Memory B cell (primary cell): ENCODE measurements at regions not wholly inside any gene's neighbourhood (a gene's known extent, or its start where the extent isn't known, plus 50 kb on each side); places are given as distances from the start of the nearest gene placed in this dataset.
A peak's percentile ranks its signal among the peaks of the same experiment; 100 is the strongest.

ENCODE experiments used
- ATAC-seq: fragments of 150-1000 bp; cut with Tn5 transposase; 2 replicates; pipeline ENCODE4 v1.10.0; 2021; ENCODE audit warnings: low read depth, mild to moderate bottlenecking, moderate library complexity
- DNase-seq, 2 donors: peaks; one replicate each; pipeline ENCODE4 v3.0.0; 2022; ENCODE audit warnings: low spot score in 2 of 2
- H3K27ac Mint-ChIP-seq: one replicate; pipeline ENCODE4 v1.8.0; 2022; ENCODE audit warnings: mild to moderate bottlenecking, moderate library complexity, mixed read lengths
- H3K27me3 Mint-ChIP-seq: one replicate; pipeline ENCODE4 v1.8.0; 2022; ENCODE audit warnings: mixed read lengths
- H3K36me3 Mint-ChIP-seq: one replicate; pipeline ENCODE4 v1.8.0; 2022; ENCODE audit warnings: mild to moderate bottlenecking, mixed read lengths
- H3K4me1 Mint-ChIP-seq: one replicate; pipeline ENCODE4 v1.8.0; 2022; ENCODE audit warnings: mixed read lengths
- H3K4me3 Mint-ChIP-seq: one replicate; pipeline ENCODE4 v1.8.0; 2022; ENCODE audit warnings: mild to moderate bottlenecking, moderate library complexity, mixed read lengths
- H3K9me3 Mint-ChIP-seq: one replicate; pipeline ENCODE4 v1.8.0; 2022; ENCODE audit warnings: mixed read lengths

- H3K4me3 Mint-ChIP-seq, result no peak overlapping the region
- no peaks in the 10 kb centered on the region for H3K9me3 Mint-ChIP-seq
- no peaks in the 10 kb centered on the region for H3K4me1 Mint-ChIP-seq
- H3K27me3 Mint-ChIP-seq, result no peaks in the 10 kb centered on the region
- DNase-seq, result no peak
- ATAC-seq, result no peak
- no peak overlapping the region for H3K27ac Mint-ChIP-seq
- no peaks in the 10 kb centered on the region for H3K36me3 Mint-ChIP-seq
These were observed 488.3 kb upstream of the ALCAM start for GRCh38 chr3:104878395-104878794.

- H3K4me3 Mint-ChIP-seq, result no peak overlapping the region
- ATAC-seq, result no peak
- no peaks in the 10 kb centered on the region for H3K4me1 Mint-ChIP-seq
- H3K9me3 Mint-ChIP-seq, result no peaks in the 10 kb centered on the region
- H3K27ac Mint-ChIP-seq, result no peak overlapping the region
- H3K27me3 Mint-ChIP-seq, result no peaks in the 10 kb centered on the region
- H3K36me3 Mint-ChIP-seq, result no peaks in the 10 kb centered on the region
- no peak for DNase-seq
These were observed 486.8 kb upstream of the ALCAM start for GRCh38 chr3:104879919-104880318.

- no peaks in the 10 kb centered on the region for H3K27me3 Mint-ChIP-seq
- no peak overlapping the region for H3K27ac Mint-ChIP-seq
- H3K9me3 Mint-ChIP-seq, result no peaks in the 10 kb centered on the region
- no peaks in the 10 kb centered on the region for H3K36me3 Mint-ChIP-seq
- peaks cover 17% of the 10 kb centered on the region for H3K4me1 Mint-ChIP-seq
- peak; percentile 74 for ATAC-seq
- H3K4me3 Mint-ChIP-seq, result no peak overlapping the region
- DNase-seq, result no peak
These were observed 481.4 kb upstream of the ALCAM start for GRCh38 chr3:104885214-104885814.

- Mint-ChIP-seq H3K36me3 (no peaks in the 10 kb centered on the region), H3K4me1 (peaks cover 17% of the 10 kb centered on the region), H3K27me3 (no peaks in the 10 kb centered on the region), H3K9me3 (no peaks in the 10 kb centered on the region), H3K4me3 (no peak overlapping the region), H3K27ac (no peak overlapping the region)
- peak; percentile 39 for ATAC-seq
- no peak for DNase-seq
These were observed 480.3 kb upstream of the ALCAM start for GRCh38 chr3:104886220-104886995.

GRCh38 chr3:104887069-104887468 is 479.6 kb upstream of the ALCAM start:
- Mint-ChIP-seq H3K4me3 (no peak overlapping the region), H3K36me3 (no peaks in the 10 kb centered on the region), H3K9me3 (no peaks in the 10 kb centered on the region), H3K27ac (no peak overlapping the region), H3K27me3 (no peaks in the 10 kb centered on the region), H3K4me1 (peaks cover 17% of the 10 kb centered on the region)
- ATAC-seq (no peak), DNase-seq (no peak)

- Mint-ChIP-seq H3K36me3 (no peaks in the 10 kb centered on the region), H3K27me3 (no peaks in the 10 kb centered on the region), H3K4me1 (peaks cover 17% of the 10 kb centered on the region), H3K9me3 (no peaks in the 10 kb centered on the region), H3K27ac (no peak overlapping the region), H3K4me3 (no peak overlapping the region)
- no peak for DNase-seq
- ATAC-seq, result no peak
These were observed 479.1 kb upstream of the ALCAM start for GRCh38 chr3:104887619-104888018.

GRCh38 chr3:104892044-104892443 is 474.7 kb upstream of the ALCAM start:
- Mint-ChIP-seq H3K36me3 (no peaks in the 10 kb centered on the region), H3K4me3 (no peak overlapping the region), H3K4me1 (peaks cover 4% of the 10 kb centered on the region), H3K27me3 (no peaks in the 10 kb centered on the region), H3K27ac (no peak overlapping the region), H3K9me3 (no peaks in the 10 kb centered on the region)
- DNase-seq (no peak), ATAC-seq (no peak)

- no peaks in the 10 kb centered on the region for H3K4me1 Mint-ChIP-seq
- H3K27ac Mint-ChIP-seq, result no peak overlapping the region
These were observed 470.1 kb upstream of the ALCAM start for GRCh38 chr3:104896624-104897023.

GRCh38 chr3:104901396-104901795 is 465.3 kb upstream of the ALCAM start:
- H3K4me1 Mint-ChIP-seq, result no peaks in the 10 kb centered on the region
- DNase-seq, result no peak
- no peaks in the 10 kb centered on the region for H3K27me3 Mint-ChIP-seq
- no peak overlapping the region for H3K4me3 Mint-ChIP-seq
- H3K9me3 Mint-ChIP-seq, result peaks cover 7% of the 10 kb centered on the region
- no peak overlapping the region for H3K27ac Mint-ChIP-seq
- no peak for ATAC-seq
- H3K36me3 Mint-ChIP-seq, result no peaks in the 10 kb centered on the region

More at GRCh38 chr3:104896624-104897023, 470.1 kb upstream of the ALCAM start:
- ATAC-seq (no peak), DNase-seq (no peak)
- no peak overlapping the region for H3K4me3 Mint-ChIP-seq
- no peaks in the 10 kb centered on the region for H3K27me3 Mint-ChIP-seq
- peaks cover 1% of the 10 kb centered on the region for H3K9me3 Mint-ChIP-seq
- no peaks in the 10 kb centered on the region for H3K36me3 Mint-ChIP-seq

GRCh38 chr3:104903064-104903463 is 463.6 kb upstream of the ALCAM start:
- DNase-seq (no peak), ATAC-seq (no peak)
- no peak overlapping the region for H3K27ac Mint-ChIP-seq
- H3K4me3 Mint-ChIP-seq, result no peak overlapping the region
- no peaks in the 10 kb centered on the region for H3K27me3 Mint-ChIP-seq
- no peaks in the 10 kb centered on the region for H3K4me1 Mint-ChIP-seq
- no peaks in the 10 kb centered on the region for H3K36me3 Mint-ChIP-seq
- H3K9me3 Mint-ChIP-seq, result peaks cover 7% of the 10 kb centered on the region

GRCh38 chr3:104906001-104906639 is 460.6 kb upstream of the ALCAM start:
- no peak for ATAC-seq
- Mint-ChIP-seq H3K27ac (no peak overlapping the region), H3K9me3 (peaks cover 6% of the 10 kb centered on the region), H3K4me3 (no peak overlapping the region), H3K27me3 (no peaks in the 10 kb centered on the region), H3K4me1 (peaks cover 2% of the 10 kb centered on the region), H3K36me3 (no peaks in the 10 kb centered on the region)
- no peak for DNase-seq

GRCh38 chr3:104907507-104907906 is 459.2 kb upstream of the ALCAM start:
- no peaks in the 10 kb centered on the region for H3K27me3 Mint-ChIP-seq
- H3K4me1 Mint-ChIP-seq, result peaks cover 2% of the 10 kb centered on the region
- H3K36me3 Mint-ChIP-seq, result no peaks in the 10 kb centered on the region
- H3K4me3 Mint-ChIP-seq, result no peak overlapping the region
- H3K27ac Mint-ChIP-seq, result no peak overlapping the region
- no peak for DNase-seq
- no peak for ATAC-seq
- H3K9me3 Mint-ChIP-seq, result peaks cover 4% of the 10 kb centered on the region

GRCh38 chr3:104908761-104909160 is 457.9 kb upstream of the ALCAM start:
- DNase-seq (no peak), ATAC-seq (no peak)
- Mint-ChIP-seq H3K27me3 (peaks cover 1% of the 10 kb centered on the region), H3K4me1 (peaks cover 4% of the 10 kb centered on the region), H3K9me3 (no peaks in the 10 kb centered on the region), H3K36me3 (no peaks in the 10 kb centered on the region), H3K4me3 (no peak overlapping the region), H3K27ac (no peak overlapping the region)

- ATAC-seq, result no peak
- H3K36me3 Mint-ChIP-seq, result no peaks in the 10 kb centered on the region
- peaks cover 4% of the 10 kb centered on the region for H3K4me1 Mint-ChIP-seq
- no peak overlapping the region for H3K4me3 Mint-ChIP-seq
- peaks cover 3% of the 10 kb centered on the region for H3K27me3 Mint-ChIP-seq
- no peak for DNase-seq
- H3K27ac Mint-ChIP-seq, result no peak overlapping the region
- H3K9me3 Mint-ChIP-seq, result no peaks in the 10 kb centered on the region
These were observed 457.5 kb upstream of the ALCAM start for GRCh38 chr3:104909198-104909597.
